Right lobe of liver (tissue), 4 donors: ENCODE measurements at regions not wholly inside any gene's neighbourhood (a gene's known extent, or its start where the extent isn't known, plus 50 kb on each side); places are given as distances from the start of the nearest gene placed in this dataset.

Source experiments
- POLR2A ChIP-seq: fragments of 450-650 bp; IDR thresholded peaks from one replicate; pipeline ENCODE4 v1.6.1; 2017; ENCODE audit warnings: antibody characterized with exemption, mild to moderate bottlenecking
- TF ChIP-seq, protein P1 (sequence below), 4 donors: fragments of 200-600 bp in 3 of 4; fragments of 450-650 bp in 1 of 4; IDR thresholded peaks; one replicate each; pipeline versions ENCODE4 v1.5.1 to v1.8.0; 2016 to 2022; ENCODE audit warnings: antibody characterized with exemption in 4 of 4, mild to moderate bottlenecking in 2 of 4
- donor health status: DM: no; HTN: no; CAD: no.
- donor health status: DM: no; HTN: no; CAD: no.
- donor health status: DM: no; HTN: yes; CAD: no.

DNA sequence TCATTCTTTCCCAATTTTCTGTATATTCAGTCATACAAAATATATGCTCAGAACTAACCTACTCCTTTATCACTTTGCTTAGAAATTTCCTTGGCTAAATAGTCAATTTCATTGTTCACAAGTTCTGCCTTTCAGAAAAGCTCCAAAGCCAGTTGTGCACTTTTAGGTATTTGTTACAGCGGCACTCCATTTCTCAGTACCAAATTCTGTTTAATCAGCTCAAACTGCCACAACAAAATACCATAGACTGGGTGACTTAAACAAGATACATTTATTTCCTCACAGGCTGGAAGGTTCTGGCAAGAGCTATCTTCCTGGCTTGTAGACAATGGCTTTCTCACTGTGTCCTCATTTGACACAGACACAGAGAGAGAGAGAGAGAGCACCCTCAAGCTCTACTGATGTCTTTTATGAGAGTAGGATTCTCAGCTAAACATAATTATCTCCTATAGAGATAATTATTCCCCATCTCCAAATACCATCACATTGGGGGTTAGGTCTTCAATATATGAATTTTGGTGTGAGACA, 188.8 kb upstream of the FSTL5 start:
- no peak for TF ChIP-seq POLR2A
- TF ChIP-seq, protein P1, sequence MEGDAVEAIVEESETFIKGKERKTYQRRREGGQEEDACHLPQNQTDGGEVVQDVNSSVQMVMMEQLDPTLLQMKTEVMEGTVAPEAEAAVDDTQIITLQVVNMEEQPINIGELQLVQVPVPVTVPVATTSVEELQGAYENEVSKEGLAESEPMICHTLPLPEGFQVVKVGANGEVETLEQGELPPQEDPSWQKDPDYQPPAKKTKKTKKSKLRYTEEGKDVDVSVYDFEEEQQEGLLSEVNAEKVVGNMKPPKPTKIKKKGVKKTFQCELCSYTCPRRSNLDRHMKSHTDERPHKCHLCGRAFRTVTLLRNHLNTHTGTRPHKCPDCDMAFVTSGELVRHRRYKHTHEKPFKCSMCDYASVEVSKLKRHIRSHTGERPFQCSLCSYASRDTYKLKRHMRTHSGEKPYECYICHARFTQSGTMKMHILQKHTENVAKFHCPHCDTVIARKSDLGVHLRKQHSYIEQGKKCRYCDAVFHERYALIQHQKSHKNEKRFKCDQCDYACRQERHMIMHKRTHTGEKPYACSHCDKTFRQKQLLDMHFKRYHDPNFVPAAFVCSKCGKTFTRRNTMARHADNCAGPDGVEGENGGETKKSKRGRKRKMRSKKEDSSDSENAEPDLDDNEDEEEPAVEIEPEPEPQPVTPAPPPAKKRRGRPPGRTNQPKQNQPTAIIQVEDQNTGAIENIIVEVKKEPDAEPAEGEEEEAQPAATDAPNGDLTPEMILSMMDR (IDR thresholded peaks at IDR 0.05): no peak
